SU-DHL-6 (cell line): ENCODE measurements at regions not wholly inside any gene's neighbourhood (a gene's known extent, or its start where the extent isn't known, plus 50 kb on each side); places are given as distances from the start of the nearest gene placed in this dataset.

Experiments used
- EZH2phosphoT487 ChIP-seq: fragments of 200-600 bp; sonication (generic), shearing (Covaris generic); conservative IDR thresholded peaks from 2 replicates; pipeline ENCODE4 v1.6.1; 2018; ENCODE audit warnings: mild to moderate bottlenecking, antibody characterized with exemption, low read length, moderate library complexity, mixed read lengths
- TF ChIP-seq, protein P1 (sequence below): fragments of 200-600 bp; sonication (generic); IDR thresholded peaks from one replicate; pipeline ENCODE4 v1.5.1; 2017; ENCODE audit warnings: antibody characterized with exemption, mild to moderate bottlenecking, low read length, moderate library complexity; ENCODE audit not compliant: insufficient read depth, poor library complexity, severe bottlenecking

DNA sequence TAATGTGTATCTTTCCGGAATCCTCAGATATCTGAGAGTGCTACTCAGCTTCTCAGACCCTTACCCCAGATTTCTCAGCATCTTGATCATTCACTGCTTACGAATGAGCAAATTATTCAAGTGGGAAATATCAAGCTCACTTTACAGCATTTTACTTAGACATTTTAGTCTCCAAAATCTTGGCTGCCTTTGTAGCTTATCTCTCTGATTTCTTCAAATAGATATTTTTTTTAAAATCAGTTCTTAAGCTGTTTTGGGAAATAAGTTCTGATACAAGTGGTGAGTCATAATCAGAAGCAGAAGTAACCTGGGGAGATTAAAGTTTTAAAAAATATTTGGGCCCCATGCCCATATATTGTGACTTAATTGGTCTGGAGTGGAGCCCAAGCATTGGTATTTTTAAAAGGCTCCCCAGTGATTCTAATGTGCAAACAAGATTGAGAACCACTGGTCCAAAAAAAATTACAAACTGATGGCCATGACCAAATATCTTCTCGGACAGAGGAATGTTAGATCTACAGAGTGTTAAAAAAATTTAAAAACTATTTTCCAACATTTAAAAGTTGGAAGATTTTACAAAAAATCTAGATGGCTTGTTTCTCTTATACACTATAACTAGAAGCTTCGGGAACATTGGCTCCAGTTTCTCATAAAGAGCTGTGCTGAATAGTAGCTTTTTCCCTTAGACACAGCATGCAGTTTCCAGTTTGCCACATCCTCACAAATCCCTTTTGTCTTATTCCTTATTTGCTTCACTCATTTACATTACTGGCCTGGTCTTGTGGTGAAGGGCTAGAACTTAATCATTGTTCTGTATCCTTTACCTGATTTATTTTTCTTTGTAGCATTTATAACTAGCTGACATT lies 87.8 kb upstream of the BMAL1 start:
- TF ChIP-seq, protein P1, sequence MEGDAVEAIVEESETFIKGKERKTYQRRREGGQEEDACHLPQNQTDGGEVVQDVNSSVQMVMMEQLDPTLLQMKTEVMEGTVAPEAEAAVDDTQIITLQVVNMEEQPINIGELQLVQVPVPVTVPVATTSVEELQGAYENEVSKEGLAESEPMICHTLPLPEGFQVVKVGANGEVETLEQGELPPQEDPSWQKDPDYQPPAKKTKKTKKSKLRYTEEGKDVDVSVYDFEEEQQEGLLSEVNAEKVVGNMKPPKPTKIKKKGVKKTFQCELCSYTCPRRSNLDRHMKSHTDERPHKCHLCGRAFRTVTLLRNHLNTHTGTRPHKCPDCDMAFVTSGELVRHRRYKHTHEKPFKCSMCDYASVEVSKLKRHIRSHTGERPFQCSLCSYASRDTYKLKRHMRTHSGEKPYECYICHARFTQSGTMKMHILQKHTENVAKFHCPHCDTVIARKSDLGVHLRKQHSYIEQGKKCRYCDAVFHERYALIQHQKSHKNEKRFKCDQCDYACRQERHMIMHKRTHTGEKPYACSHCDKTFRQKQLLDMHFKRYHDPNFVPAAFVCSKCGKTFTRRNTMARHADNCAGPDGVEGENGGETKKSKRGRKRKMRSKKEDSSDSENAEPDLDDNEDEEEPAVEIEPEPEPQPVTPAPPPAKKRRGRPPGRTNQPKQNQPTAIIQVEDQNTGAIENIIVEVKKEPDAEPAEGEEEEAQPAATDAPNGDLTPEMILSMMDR, result no peak
- TF ChIP-seq EZH2phosphoT487, result no peak
